NCI-H345 treated with DMSO at 0.1 percent for 48 hours (cell line): ENCODE measurements at regions not wholly inside any gene's neighbourhood (a gene's known extent, or its start where the extent isn't known, plus 50 kb on each side); places are given as distances from the start of the nearest gene placed in this dataset.

Experiments
- DNase-seq: peaks from one replicate; lab custom pipeline; 2025; ENCODE audit not compliant: unreplicated experiment; lab: John Stamatoyannopoulos, UW

GRCh38 chr12:87930033-87930432, 99.2 kb downstream of the C12orf50 start:
- DNase-seq = no peak

DNA sequence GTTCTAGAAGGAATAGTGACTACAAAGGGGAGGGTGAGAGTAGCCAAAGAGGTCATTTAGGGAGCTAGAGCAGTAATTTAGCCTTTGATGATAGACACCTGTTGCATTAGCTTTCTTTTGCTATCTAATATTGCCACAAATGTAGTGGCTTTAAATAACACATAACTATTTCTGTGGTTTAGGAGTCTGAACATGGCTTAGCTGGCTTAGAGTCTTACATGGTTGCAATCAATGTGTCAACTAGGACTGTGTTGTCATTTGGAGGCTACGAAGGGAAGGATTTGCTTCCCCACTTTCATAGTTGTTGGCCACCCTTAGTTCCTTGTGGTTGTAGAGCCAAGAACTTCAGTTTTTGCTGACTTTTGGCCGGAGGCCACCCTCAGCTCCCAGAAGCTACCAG, 99.9 kb downstream of the C12orf50 start:
- no peak for DNase-seq

- no peak for DNase-seq
Measured at GRCh38 chr12:87928031-87928430, 101.2 kb downstream of the C12orf50 start.

- no peak for DNase-seq
Measured at GRCh38 chr12:87925021-87925420, 104.2 kb downstream of the C12orf50 start.

DNA sequence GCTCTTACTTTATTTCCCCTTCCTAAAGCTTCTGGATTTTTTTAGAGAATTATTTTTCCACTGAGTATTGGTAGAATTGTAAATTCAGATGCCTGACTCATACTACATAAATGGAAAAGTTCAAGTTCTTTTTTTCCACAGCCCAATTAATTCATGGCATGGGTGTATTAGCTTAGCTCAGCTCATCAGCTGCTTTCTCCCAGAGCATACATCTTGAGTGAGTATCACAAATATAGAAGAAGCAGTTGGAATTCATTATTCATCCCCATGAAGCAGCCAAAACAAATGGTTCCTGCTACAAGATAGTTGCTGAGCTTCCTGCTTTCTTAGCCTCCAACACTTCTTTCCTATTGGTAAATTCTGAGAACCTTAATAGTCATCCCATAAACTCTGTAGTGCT, 105.1 kb downstream of the C12orf50 start:
- DNase-seq = no peak

GRCh38 chr12:87923361-87923760, 105.8 kb downstream of the C12orf50 start:
- DNase-seq = no peak

DNA sequence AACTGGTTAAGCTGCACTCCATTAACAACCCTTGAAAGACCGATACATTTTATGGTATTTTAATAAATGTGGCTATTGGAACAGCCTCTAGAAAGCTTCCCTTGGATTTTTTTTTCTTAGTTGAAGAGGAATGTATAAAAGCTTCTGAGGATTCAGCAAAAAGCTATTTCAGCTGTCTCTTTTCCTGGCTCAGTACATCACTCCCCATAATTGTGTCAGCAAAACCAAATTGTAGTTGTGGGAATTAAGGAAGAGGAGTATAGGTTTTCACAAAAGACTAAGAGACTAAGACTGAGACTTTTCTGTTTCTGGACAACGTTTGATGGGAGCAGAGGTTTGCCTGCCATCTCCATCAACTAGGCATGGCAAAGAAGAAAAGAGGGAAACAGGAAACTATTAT, 106.5 kb downstream of the C12orf50 start:
- DNase-seq = no peak

- DNase-seq = no peak
Measured at GRCh38 chr12:87921621-87922020, 107.6 kb downstream of the C12orf50 start.

DNA sequence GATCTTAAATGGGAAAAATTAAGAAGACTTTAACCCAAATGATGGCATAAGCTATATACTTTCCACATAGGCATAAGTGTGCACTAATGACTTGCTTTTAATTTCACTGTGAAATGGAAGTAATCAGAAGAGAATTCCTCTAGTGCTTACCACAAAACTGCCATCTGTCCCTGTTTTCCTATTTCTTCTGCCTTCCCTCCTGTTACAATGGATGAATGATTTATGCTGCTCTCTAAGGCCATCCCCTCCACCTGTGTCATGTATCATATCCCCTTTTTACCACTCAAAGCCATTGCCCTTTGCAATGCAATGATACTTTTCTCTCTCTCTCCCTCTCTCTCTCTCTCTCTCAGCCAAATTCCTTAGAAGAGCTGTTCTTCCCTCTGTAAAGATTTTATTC, 109.1 kb downstream of the C12orf50 start:
- DNase-seq = no peak

- no peak for DNase-seq
Measured at GRCh38 chr12:87901457-87901856, 127.7 kb downstream of the C12orf50 start.

DNA sequence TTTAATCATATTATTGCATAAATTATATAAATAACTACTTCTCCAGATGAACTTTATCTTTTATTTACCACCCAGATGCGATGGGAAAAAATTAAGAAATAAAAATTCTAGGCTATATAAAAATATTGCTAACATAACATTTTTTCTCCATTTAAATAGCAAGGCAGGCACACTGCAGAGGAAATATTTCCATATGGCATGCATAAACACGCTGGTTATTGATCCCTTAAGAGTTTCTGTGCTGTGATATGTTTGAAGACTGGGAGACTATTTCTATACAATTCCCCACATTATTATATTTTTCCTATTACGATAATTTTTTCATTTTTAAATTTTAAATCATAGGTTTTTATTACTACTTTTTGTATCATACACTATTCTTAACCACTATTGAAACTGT, 131.5 kb downstream of the C12orf50 start:
- DNase-seq = no peak

- no peak for DNase-seq
Measured at GRCh38 chr12:87883806-87884205, 145.4 kb downstream of the C12orf50 start.

DNA sequence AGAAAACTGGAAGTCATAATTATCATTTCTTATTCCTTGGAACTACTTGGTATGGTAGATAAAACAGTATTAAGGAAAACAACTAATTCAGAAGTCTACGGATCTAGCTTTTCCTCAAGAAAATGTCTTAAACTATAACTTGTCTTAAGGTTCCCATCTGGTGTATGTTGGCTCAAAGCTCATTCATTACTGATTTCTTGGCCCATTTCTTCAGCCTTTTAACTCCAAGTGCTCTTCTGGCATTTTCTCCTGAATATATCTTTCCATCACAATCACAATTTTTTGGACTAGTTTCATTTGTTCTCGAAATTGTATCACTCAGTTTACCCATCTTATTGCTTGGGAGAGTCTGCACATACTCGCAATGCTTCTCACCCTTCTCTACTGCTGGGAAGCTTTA, 150.1 kb downstream of the C12orf50 start:
- DNase-seq = no peak

DNA sequence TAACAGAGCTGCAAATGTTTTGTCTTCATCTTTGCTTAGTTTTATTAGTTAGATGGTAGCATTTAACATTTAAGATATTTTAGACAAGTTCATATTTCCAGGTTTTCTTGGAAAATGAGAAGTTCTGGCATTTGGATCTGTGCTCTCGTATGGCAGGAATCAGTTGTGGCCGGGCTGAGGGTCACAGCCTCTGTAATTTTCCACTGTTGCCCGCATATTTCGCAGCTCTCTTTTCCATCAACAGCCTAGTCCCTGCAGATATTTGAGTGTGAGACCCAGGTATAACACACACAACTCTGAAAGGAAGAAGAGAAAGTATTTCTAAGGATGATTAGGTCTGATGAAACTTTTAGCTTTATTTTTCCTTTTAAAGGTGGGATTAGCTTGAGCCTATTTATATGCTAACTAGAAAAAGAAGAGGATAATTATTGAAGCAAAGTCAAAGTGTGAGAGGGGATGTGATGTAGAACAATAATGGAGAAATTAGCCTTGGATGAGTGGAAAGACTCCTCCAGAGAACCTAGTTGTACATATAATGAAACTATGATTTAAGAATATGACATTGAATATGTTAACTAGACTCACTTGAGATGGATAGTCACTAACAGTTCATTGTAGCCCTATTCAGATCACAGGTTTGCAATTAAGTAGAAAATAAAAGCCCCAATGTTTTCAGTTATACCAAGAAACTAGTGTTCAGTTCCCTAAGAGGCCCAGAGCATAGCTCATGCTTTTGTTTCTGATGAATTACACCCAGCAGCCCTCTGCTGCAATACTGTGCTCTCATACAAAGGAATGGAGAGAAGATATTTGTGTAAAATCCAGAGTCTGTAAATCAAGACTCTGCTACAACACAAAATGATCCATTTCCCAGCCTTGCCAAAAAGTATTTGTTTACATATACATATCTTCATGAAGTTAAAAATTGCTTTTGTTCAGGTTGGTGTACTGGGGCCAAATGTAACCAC, 158.4 kb downstream of the C12orf50 start:
- no peak for DNase-seq

- no peak for DNase-seq
Measured at GRCh38 chr12:87870061-87870460, 159.1 kb downstream of the C12orf50 start.

DNA sequence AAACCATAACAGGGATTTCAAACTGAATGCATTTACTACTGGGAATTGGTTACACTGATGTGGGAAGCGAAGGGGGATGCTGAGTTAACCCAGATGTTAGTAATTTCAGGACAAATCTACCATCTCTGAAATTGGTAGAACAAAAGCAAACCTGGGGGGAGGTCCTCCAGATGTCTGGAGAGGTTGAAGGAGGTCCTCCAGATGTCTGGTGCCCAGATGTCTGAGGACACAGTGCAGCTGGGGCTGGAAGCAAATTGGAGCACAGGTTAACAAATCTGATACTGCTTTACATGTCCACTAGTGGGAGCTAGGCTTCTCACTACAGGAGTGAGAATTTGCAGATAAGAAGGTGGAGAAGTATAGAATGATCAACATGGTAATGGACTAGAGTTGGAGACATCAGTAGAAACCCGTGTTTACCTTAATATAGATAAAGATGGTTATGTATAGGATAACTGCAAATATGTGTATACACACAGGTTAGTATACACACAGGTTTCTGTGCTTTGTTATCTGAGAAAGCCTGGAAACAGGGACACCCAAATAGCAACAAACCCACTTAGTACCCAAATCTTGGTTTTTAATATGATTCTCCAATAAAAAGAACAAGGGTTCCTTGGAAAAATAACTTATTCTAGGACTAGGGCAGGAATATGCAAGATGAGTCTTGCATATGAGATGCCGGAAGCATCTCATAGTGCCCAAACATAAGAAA, 162.5 kb downstream of the C12orf50 start:
- DNase-seq = no peak

DNA sequence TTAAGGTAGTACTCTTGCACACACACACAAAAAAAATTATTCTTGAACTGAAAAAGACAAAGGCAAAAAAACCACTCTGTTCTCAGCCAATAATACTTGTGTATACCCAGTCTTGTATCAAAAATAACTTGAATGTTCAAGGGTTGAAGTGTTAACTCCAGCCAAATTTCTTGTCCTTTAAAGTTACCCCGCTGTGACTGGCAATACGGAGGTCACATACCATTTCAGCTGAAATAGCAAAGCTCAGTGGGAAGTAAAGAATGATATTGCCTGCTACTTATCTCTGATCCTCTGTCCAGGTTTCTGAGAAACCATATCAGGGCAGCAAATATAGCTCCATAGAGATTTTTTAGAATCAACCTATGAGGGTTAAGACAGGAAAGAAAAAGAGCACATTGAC, 167.4 kb downstream of the C12orf50 start:
- DNase-seq = no peak

DNA sequence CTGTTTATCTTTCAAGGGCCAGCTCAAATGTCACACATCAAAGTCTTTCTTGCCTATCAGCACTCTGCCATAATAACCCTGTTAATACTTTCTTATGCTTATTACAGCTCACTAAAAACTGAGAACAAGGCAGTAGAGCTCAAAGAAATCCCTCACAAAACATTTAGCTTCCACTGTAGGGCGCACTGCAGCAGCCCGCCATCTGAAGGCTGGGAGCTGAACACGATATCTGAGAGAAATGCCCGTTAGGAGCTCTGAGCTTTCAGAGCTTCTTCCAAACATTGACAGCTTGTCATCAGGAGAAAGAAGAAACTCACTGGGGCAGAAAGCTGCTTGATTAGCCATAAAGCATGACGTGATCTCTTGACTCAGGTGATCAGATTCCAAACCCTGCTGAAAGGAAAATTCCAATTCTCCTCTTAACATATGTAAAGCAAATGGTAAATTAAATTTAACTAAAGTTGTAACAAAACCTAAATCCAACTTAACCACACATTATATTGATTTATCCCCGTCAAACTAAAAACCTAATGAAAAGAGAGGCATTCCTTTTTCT, 175.7 kb downstream of the C12orf50 start:
- DNase-seq = no peak

GRCh38 chr12:87849074-87849473, 180.1 kb downstream of the C12orf50 start:
- DNase-seq = no peak

- peak; percentile 71 for DNase-seq
Measured at GRCh38 chr12:87848248-87848868, 180.8 kb downstream of the C12orf50 start.

- no peak for DNase-seq
Measured at GRCh38 chr12:87847147-87847546, 182.1 kb downstream of the C12orf50 start.
